ENCODE measurements at regions not wholly inside any gene's neighbourhood (a gene's known extent, or its start where the extent isn't known, plus 50 kb on each side); places are given as distances from the start of the nearest gene placed in this dataset.

DNA sequence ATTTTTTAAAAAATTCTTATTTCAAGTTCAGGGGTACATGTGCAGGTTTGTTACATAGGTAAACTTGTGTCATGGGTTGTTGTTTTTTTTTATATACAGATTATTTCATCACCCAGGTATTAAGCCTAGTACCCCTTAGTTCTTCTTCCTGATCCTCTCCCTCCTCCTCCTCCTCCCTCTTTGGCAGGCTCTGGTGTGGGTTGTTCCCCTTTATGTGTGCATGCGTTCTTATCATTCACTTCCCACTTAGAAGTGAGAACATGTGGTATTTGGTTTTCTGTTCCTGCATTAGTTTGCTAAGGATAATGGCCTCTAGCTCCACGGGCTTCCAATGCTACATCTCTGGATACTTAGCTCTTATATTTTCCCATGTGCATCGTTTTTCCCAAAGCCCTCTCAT, 404.4 kb downstream of the HAPSTR1 start:
- TF ChIP-seq ZNF8 (CRISPR knock-in tag; IDR thresholded peaks at IDR 0.05) (no peak), ISL1 (CRISPR knock-in tag; IDR thresholded peaks at IDR 0.05) (no peak), ARNTL (CRISPR knock-in tag; IDR thresholded peaks at IDR 0.05; ENCODE audit: borderline replicate concordance, low read depth) (no peak), ZFP30 (CRISPR knock-in tag; IDR thresholded peaks at IDR 0.05) (no peak), TCF4 (CRISPR knock-in tag; IDR thresholded peaks at IDR 0.05; ENCODE audit: borderline replicate concordance) (no peak), ZC3H10 (CRISPR knock-in tag; IDR thresholded peaks at IDR 0.05) (no peak)

Data from SK-N-SH treated with all-trans-retinoic acid at 6 μM for 48 hours (cell line).